SK-N-SH (cell line): ENCODE measurements at regions not wholly inside any gene's neighbourhood (a gene's known extent, or its start where the extent isn't known, plus 50 kb on each side); places are given as distances from the start of the nearest gene placed in this dataset.

ENCODE experiments used
- CTCF ChIA-PET: fragments of 300-600, 350-600 bp; formaldehyde crosslinking; extraction: SDS; loops from one replicate; lab custom pipeline; 2021; lab: Yijun Ruan, JAX
- POLR2A ChIA-PET: fragments of 350-600 bp; sonication (Branson Sonifier 250); formaldehyde crosslinking; extraction: SDS; loops from one replicate; lab custom pipeline; 2020; ENCODE audit warnings: antibody characterized with exemption, inconsistent platforms; lab: Yijun Ruan, JAX
- DNase-seq: peaks from one replicate; pipeline ENCODE4 v3.0.0; 2012
- H2AFZ ChIP-seq: fragments of 200-600 bp; sonication (generic); 2 replicates; pipeline ENCODE4 v1.8.1; 2016; ENCODE audit warnings: antibody characterized with exemption, mild to moderate bottlenecking, low read depth
- H3F3A ChIP-seq: fragments of 200-600 bp; sonication (generic); replicated peaks from 2 replicates; pipeline ENCODE3; 2016; ENCODE audit warnings: antibody characterized with exemption, mild to moderate bottlenecking; ENCODE audit not compliant: insufficient read depth
- H3K27ac ChIP-seq, 2 experiments: fragments of 200-500 bp in 1 of 2; fragments of 200-600 bp in 1 of 2; sonication (Bioruptor generic) in 1 of 2; sonication (generic), shearing (Covaris generic) in 1 of 2; 2 replicates each; pipeline versions ENCODE4 v1.5.1 to v1.6.1; 2014 to 2016; ENCODE audit warnings: low read depth in 2 of 2, inconsistent platforms in 1 of 2, low read length in 1 of 2, mild to moderate bottlenecking in 1 of 2, mixed read lengths in 1 of 2
- H3K27me3 ChIP-seq: fragments of 200-600 bp; sonication (generic), shearing (Covaris generic); 2 replicates; pipeline ENCODE4 v1.6.1; 2016; ENCODE audit warnings: mixed run types; ENCODE audit not compliant: insufficient read depth
- H3K36me3 ChIP-seq, 2 experiments: fragments of 200-500 bp in 1 of 2; fragments of 200-600 bp in 1 of 2; sonication (Bioruptor generic) in 1 of 2; sonication (generic) in 1 of 2; replicated peaks in 1 of 2; 2 replicates each; pipeline versions ENCODE3 to v1.5.1; 2014 to 2016; ENCODE audit warnings: low read length in 1 of 2, mild to moderate bottlenecking in 1 of 2; ENCODE audit not compliant: insufficient read depth in 2 of 2, control insufficient read depth in 1 of 2
- H3K4me1 ChIP-seq, 2 experiments: fragments of 200-500 bp in 1 of 2; fragments of 200-600 bp in 1 of 2; sonication (Bioruptor generic) in 1 of 2; sonication (generic), shearing (Covaris generic) in 1 of 2; 2 replicates each; pipeline versions ENCODE4 v1.5.1 to v1.6.1; 2014 to 2016; ENCODE audit warnings: low read depth in 1 of 2, low read length in 1 of 2, mixed run types in 1 of 2; ENCODE audit not compliant: insufficient read depth in 2 of 2, control insufficient read depth in 1 of 2
- H3K4me2 ChIP-seq: fragments of 200-600 bp; sonication (generic), shearing (Covaris generic); 2 replicates; pipeline ENCODE4 v1.6.1; 2017; ENCODE audit warnings: mixed run types
- H3K4me3 ChIP-seq, 2 experiments: fragments of 200-500 bp in 1 of 2; fragments of 200-600 bp in 1 of 2; sonication (Bioruptor generic) in 1 of 2; sonication (generic), shearing (Covaris generic) in 1 of 2; 2 replicates each; pipeline versions ENCODE4 v1.5.1 to v1.8.1; 2014 to 2016; ENCODE audit warnings: low read depth in 2 of 2, inconsistent platforms in 1 of 2, low read length in 1 of 2, mild to moderate bottlenecking in 1 of 2, mixed read lengths in 1 of 2, moderate library complexity in 1 of 2
- H3K79me2 ChIP-seq: fragments of 200-600 bp; sonication (generic); 2 replicates; pipeline ENCODE4 v1.8.1; 2017; ENCODE audit warnings: mild to moderate bottlenecking; ENCODE audit not compliant: insufficient read depth
- H3K9ac ChIP-seq: fragments of 200-600 bp; sonication (generic); 2 replicates; pipeline ENCODE4 v1.6.1; 2017; ENCODE audit warnings: mixed run types
- H3K9me2 ChIP-seq: fragments of 200-600 bp; sonication (generic); 2 replicates; pipeline ENCODE4 v1.6.1; 2017; ENCODE audit warnings: mixed run types
- H3K9me3 ChIP-seq: fragments of 200-600 bp; sonication (generic); 2 replicates; pipeline ENCODE4 v1.6.1; 2017; ENCODE audit warnings: mixed run types, mild to moderate bottlenecking, moderate library complexity
- H4K20me1 ChIP-seq: fragments of 200-600 bp; sonication (generic); 2 replicates; pipeline ENCODE4 v1.6.1; 2017; ENCODE audit warnings: mild to moderate bottlenecking, mixed run types; ENCODE audit not compliant: insufficient read depth
- CHD2 ChIP-seq: fragments of 150-350 bp; IDR thresholded peaks from 2 replicates; pipeline ENCODE4 v1.6.1; 2018; ENCODE audit warnings: low read length; ENCODE audit not compliant: partially characterized antibody
- ELF1 ChIP-seq: IDR thresholded peaks from 2 replicates; pipeline ENCODE4 v1.4.0; 2012
- EP300 ChIP-seq, 2 experiments: IDR thresholded peaks; 2 replicates each; pipeline versions ENCODE4 v1.4.0 to v1.6.1; 2012; ENCODE audit warnings: borderline replicate concordance in 1 of 2, low read depth in 1 of 2, low read length in 1 of 2
- FOXM1 ChIP-seq: IDR thresholded peaks from 2 replicates; pipeline ENCODE4 v1.4.0; 2012; ENCODE audit warnings: low read depth, mild to moderate bottlenecking
- IRF3 ChIP-seq: fragments of 150-350 bp; IDR thresholded peaks from 2 replicates; pipeline ENCODE4 v1.6.1; 2016; ENCODE audit warnings: mild to moderate bottlenecking, low read depth, low read length
- JUND ChIP-seq: IDR thresholded peaks from 2 replicates; pipeline ENCODE4 v1.4.0; 2012
- MAX ChIP-seq: IDR thresholded peaks from 2 replicates; pipeline ENCODE4 v1.4.0; 2012; ENCODE audit warnings: low read depth
- MXI1 ChIP-seq: IDR thresholded peaks from 2 replicates; pipeline ENCODE4 v1.6.1; 2012; ENCODE audit warnings: mild to moderate bottlenecking, low read depth, low read length, improper control_type of control experiment
- NRF1 ChIP-seq: IDR thresholded peaks from 2 replicates; pipeline ENCODE4 v1.6.1; 2012; ENCODE audit warnings: low read depth, mild to moderate bottlenecking, low read length
- RFX5 ChIP-seq: IDR thresholded peaks from 2 replicates; pipeline ENCODE4 v1.6.1; 2012; ENCODE audit warnings: mild to moderate bottlenecking, improper control_type of control experiment, low read length
- RXRA ChIP-seq: IDR thresholded peaks from 2 replicates; pipeline ENCODE4 v1.4.0; 2012; ENCODE audit warnings: low read depth, mild to moderate bottlenecking, borderline replicate concordance
- TAF1 ChIP-seq: IDR thresholded peaks from 2 replicates; pipeline ENCODE4 v1.6.1; 2012; ENCODE audit warnings: low read depth, mild to moderate bottlenecking, low read length, moderate library complexity, borderline replicate concordance
- TCF12 ChIP-seq: IDR thresholded peaks from 2 replicates; pipeline ENCODE4 v1.4.0; 2012
- USF2 ChIP-seq: fragments of 150-350 bp; IDR thresholded peaks from 2 replicates; pipeline ENCODE4 v1.6.1; 2017; ENCODE audit warnings: antibody characterized with exemption, low read length, low read depth, borderline replicate concordance
- WGBS: methylation state at CpG from one replicate; pipeline ENCODE4 v1.1.6; 2017; ENCODE audit warnings: low lambda C conversion rate; 5-methylcytosine and 5-hydroxymethylcytosine counted together

- no peak overlapping the region for H3K9ac ChIP-seq
- peaks cover 6% of the 10 kb centered on the region for H3F3A ChIP-seq
- H3K4me1 ChIP-seq = peaks cover 19 to 21% of the 10 kb centered on the region in 2 experiments; a peak in 3 of 4 replicates
- H3K36me3 ChIP-seq = no peaks in the 10 kb centered on the region
- CTCF ChIA-PET = interaction anchor here (6.7 kb wide), 1 partner anchor 11 kb away, joined by 50 read pairs; no protein-coding TSS in a partner anchor
- no peak for DNase-seq
- no peaks in the 10 kb centered on the region for H3K27me3 ChIP-seq
- H4K20me1 ChIP-seq = no peaks in the 10 kb centered on the region
- H3K4me2 ChIP-seq = no peak overlapping the region
- no peak overlapping the region for H3K4me3 ChIP-seq
- no peaks in the 10 kb centered on the region for H3K9me3 ChIP-seq
- no peaks in the 10 kb centered on the region for H3K9me2 ChIP-seq
- TF ChIP-seq FOXM1 (no peak), MXI1 (no peak), CHD2 (no peak)
- H3K27ac ChIP-seq = no peak overlapping the region
- POLR2A ChIA-PET = no interaction called here
- no peak overlapping the region for H2AFZ ChIP-seq
- no peaks in the 10 kb centered on the region for H3K79me2 ChIP-seq
- 95% methylated on average over 2 of the region's 2 CpGs for WGBS
Measured at GRCh38 chr4:128457726-128458125, 170.1 kb upstream of the PGRMC2 start.

GRCh38 chr4:128456171-128456570 lies 168.6 kb upstream of the PGRMC2 start:
- H3K4me3 ChIP-seq = no peak overlapping the region
- no peaks in the 10 kb centered on the region for H3K27me3 ChIP-seq
- H2AFZ ChIP-seq = no peak overlapping the region
- H3K4me2 ChIP-seq = no peak overlapping the region
- no peak overlapping the region for H3K27ac ChIP-seq
- CTCF ChIA-PET = interaction anchor here (0.5 to 6.7 kb wide), 6 partner anchors 13 to 365 kb away, joined by 3 to 50 read pairs (median 6); no protein-coding TSS in a partner anchor
- no peaks in the 10 kb centered on the region for H3K9me2 ChIP-seq
- no peaks in the 10 kb centered on the region for H3F3A ChIP-seq
- peaks cover 15 to 19% of the 10 kb centered on the region in 2 experiments; a peak in 3 of 4 replicates for H3K4me1 ChIP-seq
- POLR2A ChIA-PET = interaction anchor here (0.5 to 1.2 kb wide), 3 partner anchors 97 to 356 kb away, joined by 3 to 7 read pairs (median 4); no protein-coding TSS in a partner anchor
- no peak overlapping the region for H3K9ac ChIP-seq
- TF ChIP-seq RFX5 (no peak), NRF1 (no peak), TCF12 (0 out of 2 replicates have a peak, but pooled peaks have one; percentile 19), ELF1 (no peak), MAX (no peak)
- no peaks in the 10 kb centered on the region for H3K9me3 ChIP-seq
- WGBS = 83% methylated on average over 2 of the region's 4 CpGs
- H3K79me2 ChIP-seq = no peaks in the 10 kb centered on the region
- H3K36me3 ChIP-seq = no peaks in the 10 kb centered on the region
- no peaks in the 10 kb centered on the region for H4K20me1 ChIP-seq
- DNase-seq = peak; percentile 20

GRCh38 chr4:128455480-128455879 lies 167.9 kb upstream of the PGRMC2 start:
- no peak for DNase-seq
- Histone ChIP-seq H2AFZ (no peak overlapping the region), H3K9ac (no peak overlapping the region), H3K9me2 (no peaks in the 10 kb centered on the region), H3K79me2 (no peaks in the 10 kb centered on the region), H3K4me1 (peaks cover 9 to 19% of the 10 kb centered on the region in 2 experiments; a peak in 3 of 4 replicates), H4K20me1 (no peaks in the 10 kb centered on the region), H3K4me2 (no peak overlapping the region), H3K27me3 (no peaks in the 10 kb centered on the region), H3K36me3 (no peaks in the 10 kb centered on the region), H3K27ac (no peak overlapping the region), H3K9me3 (no peaks in the 10 kb centered on the region), H3K4me3 (no peak overlapping the region), H3F3A (no peaks in the 10 kb centered on the region)
- CTCF ChIA-PET = interaction anchor here (0.8 to 6.7 kb wide), 20 partner anchors 8 to 386 kb away, joined by 3 to 50 read pairs (median 5); no protein-coding TSS in a partner anchor
- 100% methylated on average over 1 of the region's 1 CpG for WGBS
- no peak for TF ChIP-seq RXRA
- no peak for TF ChIP-seq IRF3
- TF ChIP-seq JUND = no peak
- TF ChIP-seq TAF1 = no peak
- TF ChIP-seq MAX = no peak
- no peak for TF ChIP-seq EP300 (IDR thresholded peaks at IDR 0.05; ENCODE audit: borderline replicate concordance in 1 of 2, low read depth in 1 of 2, low read length in 1 of 2)
- no peak for TF ChIP-seq USF2
- POLR2A ChIA-PET = interaction anchor here (0.5 to 1.2 kb wide), 2 partner anchors 98 to 144 kb away, joined by 3 to 7 read pairs; no protein-coding TSS in a partner anchor
